ENCODE measurements at regions not wholly inside any gene's neighbourhood (a gene's known extent, or its start where the extent isn't known, plus 50 kb on each side); places are given as distances from the start of the nearest gene placed in this dataset.

DNA sequence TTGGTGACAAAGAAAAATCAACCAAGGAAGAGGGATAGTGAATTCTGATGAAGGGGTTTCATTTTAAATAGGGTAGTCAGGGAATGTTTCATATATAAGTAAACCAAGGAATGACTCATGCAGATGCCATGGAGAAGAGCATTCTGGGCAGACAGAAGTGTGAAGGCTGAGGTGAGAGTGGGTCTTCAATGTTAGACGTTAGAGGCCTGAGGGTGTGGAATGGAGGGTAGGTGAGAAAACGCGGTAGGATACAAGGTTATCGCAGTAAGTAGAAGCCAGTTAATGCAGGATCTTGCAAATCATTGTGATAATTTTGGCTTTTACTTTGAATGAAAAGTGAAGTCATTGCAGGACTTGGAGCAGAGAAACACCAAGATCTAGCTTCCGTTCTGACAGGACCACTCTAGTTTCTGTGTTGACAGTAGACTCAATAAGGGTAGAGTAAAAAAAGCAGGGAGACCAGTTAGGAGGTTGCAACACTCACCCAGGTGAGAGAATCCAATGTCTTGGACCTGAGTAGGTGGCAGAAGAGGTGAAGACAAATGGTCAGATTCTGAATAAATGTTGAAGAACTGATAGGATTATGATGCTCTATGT, 225.2 kb upstream of the TMTC4 start:
- no peak for TF ChIP-seq MAX (IDR thresholded peaks at IDR 0.05)
- TF ChIP-seq, protein P1, sequence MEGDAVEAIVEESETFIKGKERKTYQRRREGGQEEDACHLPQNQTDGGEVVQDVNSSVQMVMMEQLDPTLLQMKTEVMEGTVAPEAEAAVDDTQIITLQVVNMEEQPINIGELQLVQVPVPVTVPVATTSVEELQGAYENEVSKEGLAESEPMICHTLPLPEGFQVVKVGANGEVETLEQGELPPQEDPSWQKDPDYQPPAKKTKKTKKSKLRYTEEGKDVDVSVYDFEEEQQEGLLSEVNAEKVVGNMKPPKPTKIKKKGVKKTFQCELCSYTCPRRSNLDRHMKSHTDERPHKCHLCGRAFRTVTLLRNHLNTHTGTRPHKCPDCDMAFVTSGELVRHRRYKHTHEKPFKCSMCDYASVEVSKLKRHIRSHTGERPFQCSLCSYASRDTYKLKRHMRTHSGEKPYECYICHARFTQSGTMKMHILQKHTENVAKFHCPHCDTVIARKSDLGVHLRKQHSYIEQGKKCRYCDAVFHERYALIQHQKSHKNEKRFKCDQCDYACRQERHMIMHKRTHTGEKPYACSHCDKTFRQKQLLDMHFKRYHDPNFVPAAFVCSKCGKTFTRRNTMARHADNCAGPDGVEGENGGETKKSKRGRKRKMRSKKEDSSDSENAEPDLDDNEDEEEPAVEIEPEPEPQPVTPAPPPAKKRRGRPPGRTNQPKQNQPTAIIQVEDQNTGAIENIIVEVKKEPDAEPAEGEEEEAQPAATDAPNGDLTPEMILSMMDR (IDR thresholded peaks at IDR 0.05; ENCODE audit: control extremely low read depth in 1 of 3, insufficient read depth in 1 of 3, low read depth in 1 of 3, low read length in 3 of 3): no peak
- no peak for TF ChIP-seq POLR2A (IDR thresholded peaks at IDR 0.05; ENCODE audit: control extremely low read depth in 1 of 2, low read depth in 2 of 2, low read length in 2 of 2)
- no peak for TF ChIP-seq CREB1 (IDR thresholded peaks at IDR 0.05)
